ENCODE measurements at regions not wholly inside any gene's neighbourhood (a gene's known extent, or its start where the extent isn't known, plus 50 kb on each side); places are given as distances from the start of the nearest gene placed in this dataset.

DNA sequence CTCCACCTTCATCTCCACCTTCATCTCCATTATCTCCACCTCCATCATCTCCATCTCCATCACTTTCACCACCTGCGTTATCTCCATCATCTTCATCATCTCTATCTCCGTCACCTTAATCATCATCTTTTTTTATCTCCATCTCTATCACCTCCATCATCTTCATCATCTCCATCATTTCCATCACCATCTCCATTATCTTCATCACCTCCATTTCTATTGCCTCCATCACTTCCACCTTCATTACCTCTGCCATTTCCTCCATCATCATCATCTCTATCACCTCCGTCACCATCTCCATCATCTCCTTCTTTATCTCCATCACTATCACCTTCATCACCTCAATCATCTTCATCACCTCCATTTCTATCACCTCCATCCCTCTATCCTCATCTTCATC, 573.5 kb downstream of the TBC1D22A start:
- TF ChIP-seq, protein P1, sequence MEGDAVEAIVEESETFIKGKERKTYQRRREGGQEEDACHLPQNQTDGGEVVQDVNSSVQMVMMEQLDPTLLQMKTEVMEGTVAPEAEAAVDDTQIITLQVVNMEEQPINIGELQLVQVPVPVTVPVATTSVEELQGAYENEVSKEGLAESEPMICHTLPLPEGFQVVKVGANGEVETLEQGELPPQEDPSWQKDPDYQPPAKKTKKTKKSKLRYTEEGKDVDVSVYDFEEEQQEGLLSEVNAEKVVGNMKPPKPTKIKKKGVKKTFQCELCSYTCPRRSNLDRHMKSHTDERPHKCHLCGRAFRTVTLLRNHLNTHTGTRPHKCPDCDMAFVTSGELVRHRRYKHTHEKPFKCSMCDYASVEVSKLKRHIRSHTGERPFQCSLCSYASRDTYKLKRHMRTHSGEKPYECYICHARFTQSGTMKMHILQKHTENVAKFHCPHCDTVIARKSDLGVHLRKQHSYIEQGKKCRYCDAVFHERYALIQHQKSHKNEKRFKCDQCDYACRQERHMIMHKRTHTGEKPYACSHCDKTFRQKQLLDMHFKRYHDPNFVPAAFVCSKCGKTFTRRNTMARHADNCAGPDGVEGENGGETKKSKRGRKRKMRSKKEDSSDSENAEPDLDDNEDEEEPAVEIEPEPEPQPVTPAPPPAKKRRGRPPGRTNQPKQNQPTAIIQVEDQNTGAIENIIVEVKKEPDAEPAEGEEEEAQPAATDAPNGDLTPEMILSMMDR (IDR thresholded peaks at IDR 0.05; ENCODE audit: low read length), result no peak
- TF ChIP-seq EZH2 (optimal IDR thresholded peaks at IDR 0.05; ENCODE audit: low read depth, low read length), result no peak
- TF ChIP-seq EZH2phosphoT487 (IDR thresholded peaks at IDR 0.05; ENCODE audit: low read length), result no peak
- Histone ChIP-seq H3K4me1 (ENCODE audit: low read length) (peaks cover 11% of the 10 kb centered on the region), H3K27ac (ENCODE audit: low read length) (no peak overlapping the region), H4K20me1 (ENCODE audit: insufficient read depth, low read length) (no peaks in the 10 kb centered on the region), H3F3A (ENCODE audit: insufficient read depth, low read length) (no peaks in the 10 kb centered on the region), H3K9me3 (replicated peaks; ENCODE audit: insufficient read depth, low read length) (no peaks in the 10 kb centered on the region), H3K4me2 (ENCODE audit: low read depth, low read length) (no peak overlapping the region), H3K27me3 (replicated peaks; ENCODE audit: insufficient read depth, low read length) (no peaks in the 10 kb centered on the region), H3K9ac (ENCODE audit: low read length) (no peak overlapping the region), H3K36me3 (replicated peaks; ENCODE audit: insufficient read depth, low read length) (no peaks in the 10 kb centered on the region), H3K4me3 (ENCODE audit: low read length) (no peak overlapping the region), H2AFZ (ENCODE audit: low read length) (no peak overlapping the region), H3K79me2 (ENCODE audit: low read length) (no peaks in the 10 kb centered on the region), H3K9me2 (replicated peaks; ENCODE audit: insufficient read depth, low read length) (no peaks in the 10 kb centered on the region)
- DNase-seq, result no peak

DNA sequence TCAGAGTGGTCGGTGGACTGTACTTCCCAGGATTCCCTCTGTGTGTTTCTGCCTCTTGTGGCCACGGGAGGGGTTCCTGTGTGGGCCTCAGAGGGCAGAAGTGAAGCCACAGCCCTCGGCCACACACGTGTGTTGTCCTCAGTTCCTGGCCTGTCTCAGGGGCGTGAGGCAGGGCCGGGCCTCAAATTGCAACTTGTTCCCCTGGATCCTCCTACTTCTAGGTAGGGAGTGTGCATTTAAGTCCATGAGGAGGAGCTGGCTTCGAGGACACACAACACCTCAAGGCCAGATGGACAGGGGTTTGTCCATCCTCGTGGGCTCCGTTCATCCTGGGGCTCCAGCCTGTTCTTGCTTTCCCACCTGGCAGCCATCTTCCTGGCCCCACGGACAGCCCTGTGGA, 573.0 kb downstream of the TBC1D22A start:
- no peaks in the 10 kb centered on the region for H3K9me3 ChIP-seq (replicated peaks; ENCODE audit: insufficient read depth, low read length)
- DNase-seq, result no peak
- no peak overlapping the region for H3K4me2 ChIP-seq (ENCODE audit: low read depth, low read length)
- no peak overlapping the region for H3K27ac ChIP-seq (ENCODE audit: low read length)
- no peak for TF ChIP-seq EZH2phosphoT487 (IDR thresholded peaks at IDR 0.05; ENCODE audit: low read length)
- no peak for TF ChIP-seq EZH2 (optimal IDR thresholded peaks at IDR 0.05; ENCODE audit: low read depth, low read length)
- TF ChIP-seq, protein P1 (IDR thresholded peaks at IDR 0.05; ENCODE audit: low read length), result no peak
- H4K20me1 ChIP-seq (ENCODE audit: insufficient read depth, low read length), result no peaks in the 10 kb centered on the region
- no peak overlapping the region for H3K9ac ChIP-seq (ENCODE audit: low read length)
- H3K27me3 ChIP-seq (replicated peaks; ENCODE audit: insufficient read depth, low read length), result no peaks in the 10 kb centered on the region
- no peaks in the 10 kb centered on the region for H3K36me3 ChIP-seq (replicated peaks; ENCODE audit: insufficient read depth, low read length)
- no peaks in the 10 kb centered on the region for H3K79me2 ChIP-seq (ENCODE audit: low read length)
- peaks cover 11% of the 10 kb centered on the region for H3K4me1 ChIP-seq (ENCODE audit: low read length)
- H2AFZ ChIP-seq (ENCODE audit: low read length), result no peak overlapping the region
- no peaks in the 10 kb centered on the region for H3K9me2 ChIP-seq (replicated peaks; ENCODE audit: insufficient read depth, low read length)
- H3K4me3 ChIP-seq (ENCODE audit: low read length), result no peak overlapping the region
- H3F3A ChIP-seq (ENCODE audit: insufficient read depth, low read length), result no peaks in the 10 kb centered on the region

DNA sequence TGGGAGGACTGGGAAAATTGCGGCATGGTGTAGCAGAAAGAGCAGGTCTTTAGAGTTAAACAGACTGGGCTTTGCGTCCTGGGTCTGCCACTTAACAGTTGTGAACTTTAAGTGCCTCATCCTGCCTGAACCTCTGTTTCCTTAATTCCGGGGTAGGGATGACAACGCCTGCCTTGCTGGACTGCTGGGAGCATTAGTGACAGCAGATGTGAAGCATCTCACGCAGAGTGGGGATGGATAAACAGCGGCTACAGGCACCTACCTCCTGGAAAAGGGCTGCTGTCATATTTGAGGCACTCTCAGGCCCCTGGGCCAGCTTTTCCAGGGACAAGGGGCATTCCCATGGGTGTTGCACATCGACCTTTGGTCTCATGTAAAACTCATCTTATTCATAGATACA, 572.2 kb downstream of the TBC1D22A start:
- Histone ChIP-seq H3K9me3 (replicated peaks; ENCODE audit: insufficient read depth, low read length) (no peaks in the 10 kb centered on the region), H3K9ac (ENCODE audit: low read length) (no peak overlapping the region), H3K4me1 (ENCODE audit: low read length) (peaks cover 11% of the 10 kb centered on the region), H3K4me2 (ENCODE audit: low read depth, low read length) (no peak overlapping the region), H3K36me3 (replicated peaks; ENCODE audit: insufficient read depth, low read length) (no peaks in the 10 kb centered on the region), H3K27me3 (replicated peaks; ENCODE audit: insufficient read depth, low read length) (no peaks in the 10 kb centered on the region), H2AFZ (ENCODE audit: low read length) (no peak overlapping the region), H3K4me3 (ENCODE audit: low read length) (no peak overlapping the region), H3K9me2 (replicated peaks; ENCODE audit: insufficient read depth, low read length) (no peaks in the 10 kb centered on the region), H4K20me1 (ENCODE audit: insufficient read depth, low read length) (no peaks in the 10 kb centered on the region), H3K79me2 (ENCODE audit: low read length) (no peaks in the 10 kb centered on the region), H3F3A (ENCODE audit: insufficient read depth, low read length) (no peaks in the 10 kb centered on the region), H3K27ac (ENCODE audit: low read length) (no peak overlapping the region)
- no peak for DNase-seq
- TF ChIP-seq EZH2 (optimal IDR thresholded peaks at IDR 0.05; ENCODE audit: low read depth, low read length), result no peak
- TF ChIP-seq, protein P1 (IDR thresholded peaks at IDR 0.05; ENCODE audit: low read length), result no peak
- TF ChIP-seq EZH2phosphoT487 (IDR thresholded peaks at IDR 0.05; ENCODE audit: low read length), result no peak

Data from MM.1S (cell line).